DMS53 treated with DMSO at 0.1 percent for 48 hours (cell line): ENCODE measurements at regions not wholly inside any gene's neighbourhood (a gene's known extent, or its start where the extent isn't known, plus 50 kb on each side); places are given as distances from the start of the nearest gene placed in this dataset.
"Not testable (repeated sequence)": the region's sequence is repeated elsewhere in the genome, so short reads cannot be mapped to it uniquely, and the experiment has no call there.

Experiments
- DNase-seq: peaks from one replicate; lab custom pipeline; 2025; ENCODE audit not compliant: unreplicated experiment; lab: John Stamatoyannopoulos, UW

- DNase-seq = no peak
Observed at GRCh38 chr2:145914716-145915115, 1394.8 kb upstream of the ZEB2 start.

DNA sequence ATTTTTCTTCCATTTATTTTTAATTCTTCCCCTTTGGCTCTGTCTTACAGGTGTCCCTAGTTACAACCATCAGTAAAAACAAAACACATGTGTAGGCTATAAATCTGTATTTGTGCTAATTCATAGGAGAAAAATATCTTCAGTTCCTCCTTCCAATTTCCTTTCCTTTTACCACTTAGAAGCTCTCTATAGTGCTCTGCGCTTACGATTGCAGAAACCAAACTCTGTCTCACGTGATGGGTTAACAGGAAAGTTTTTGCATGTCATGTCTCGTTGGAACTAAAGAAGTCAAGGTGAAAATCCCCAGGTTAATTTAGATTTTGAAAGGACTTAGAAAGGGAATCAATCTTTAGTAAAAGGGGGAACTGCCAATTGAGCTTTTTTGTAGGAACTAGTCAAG, 1390.5 kb upstream of the ZEB2 start:
- no peak for DNase-seq

GRCh38 chr2:145909766-145910165, 1389.8 kb upstream of the ZEB2 start:
- no peak for DNase-seq

DNA sequence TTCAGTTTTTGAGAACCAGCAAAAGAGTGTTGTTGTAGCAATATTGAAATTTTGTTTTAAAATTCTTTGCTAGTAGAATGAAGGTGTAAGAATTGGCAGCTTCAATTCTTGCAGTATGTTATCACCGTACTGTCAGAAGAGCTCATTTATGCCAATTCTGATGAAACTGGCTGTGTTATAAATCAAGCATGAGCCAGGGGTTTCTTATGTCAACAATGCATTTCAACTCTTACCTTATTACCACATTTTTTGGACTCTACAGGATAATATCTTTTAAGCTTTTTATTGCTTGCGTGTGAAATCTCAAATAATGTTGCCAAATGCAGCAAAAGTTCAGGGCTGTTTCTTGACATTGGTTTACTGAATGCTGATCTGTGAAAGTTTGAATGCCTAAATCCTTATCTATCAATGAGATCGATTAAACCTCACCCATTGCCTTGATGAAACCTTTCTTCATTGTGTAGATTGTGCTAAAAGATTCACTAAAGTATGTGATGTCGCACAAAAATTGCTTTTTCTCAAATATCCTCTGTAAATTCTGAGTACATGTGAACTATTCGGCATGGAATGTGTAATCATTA, 1389.3 kb upstream of the ZEB2 start:
- DNase-seq = no peak

- DNase-seq = no peak
Observed at GRCh38 chr2:145906354-145906753, 1386.4 kb upstream of the ZEB2 start.

DNA sequence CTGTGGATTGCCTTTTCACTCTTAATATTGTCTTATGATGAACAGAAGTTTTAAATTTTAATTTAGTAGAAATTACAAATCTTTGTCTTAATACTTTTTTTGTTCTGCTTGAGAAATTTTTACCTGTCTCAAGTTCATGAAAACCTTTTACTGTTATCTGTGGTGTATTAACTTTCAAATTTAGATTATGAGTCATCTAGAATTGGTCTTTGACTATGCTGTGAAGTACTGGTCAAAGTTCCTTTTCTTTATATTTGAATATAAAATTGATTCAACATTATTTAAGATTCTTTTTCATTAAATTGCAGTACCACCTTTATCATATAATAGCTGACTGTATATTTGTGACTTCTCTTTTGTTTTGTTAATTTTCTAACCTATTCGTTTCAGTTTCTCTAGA, 1385.5 kb upstream of the ZEB2 start:
- DNase-seq = no peak

- DNase-seq = no peak
Observed at GRCh38 chr2:145897151-145897550, 1377.2 kb upstream of the ZEB2 start.

- DNase-seq = no peak
Observed at GRCh38 chr2:145887915-145888314, 1368.0 kb upstream of the ZEB2 start.

DNA sequence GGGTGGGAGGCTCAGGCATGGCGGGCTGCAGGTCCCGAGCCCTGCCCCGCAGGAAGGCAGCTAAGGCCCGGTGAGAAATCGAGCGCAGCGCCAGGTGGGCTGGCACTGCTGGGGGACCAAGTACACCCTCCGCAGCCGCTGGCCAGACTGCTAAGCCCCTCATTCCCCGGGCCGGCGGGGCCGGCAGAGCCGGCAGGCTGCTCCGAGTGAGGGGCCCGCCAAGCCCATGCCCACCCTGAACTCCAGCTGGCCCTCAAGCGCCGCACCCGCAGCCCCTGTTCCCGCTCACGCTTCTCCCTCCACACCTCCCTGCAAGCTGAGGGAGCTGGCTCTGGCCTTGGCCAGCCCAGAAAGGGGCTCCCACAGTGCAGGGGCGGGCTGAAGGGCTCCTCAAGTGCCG, 1361.1 kb upstream of the ZEB2 start:
- not testable (repeated sequence) for DNase-seq

GRCh38 chr2:145875016-145875415, 1355.1 kb upstream of the ZEB2 start:
- DNase-seq = no peak

- no peak for DNase-seq
Observed at GRCh38 chr2:145874466-145874865, 1354.5 kb upstream of the ZEB2 start.

- DNase-seq = no peak
Observed at GRCh38 chr2:145864501-145864900, 1344.6 kb upstream of the ZEB2 start.

DNA sequence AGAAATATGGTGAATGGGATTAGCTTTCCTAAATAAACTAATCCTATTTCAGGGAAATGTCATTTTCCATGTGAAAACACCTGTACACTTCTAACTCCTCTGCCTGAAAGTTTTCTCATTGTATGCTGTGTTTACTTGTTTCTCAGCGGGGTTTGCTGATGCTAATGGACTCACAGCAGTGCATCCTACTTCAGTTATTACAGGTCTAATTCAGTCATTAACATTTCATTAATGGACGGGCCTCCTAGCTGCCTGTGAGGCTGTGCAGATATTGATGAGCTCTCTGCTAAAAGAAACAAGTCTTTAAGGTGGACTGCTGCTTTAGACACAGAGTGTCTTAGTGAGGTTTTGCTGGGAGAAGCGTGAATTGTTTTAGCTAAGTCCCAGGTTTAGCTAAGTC, 1342.0 kb upstream of the ZEB2 start:
- no peak for DNase-seq

DNA sequence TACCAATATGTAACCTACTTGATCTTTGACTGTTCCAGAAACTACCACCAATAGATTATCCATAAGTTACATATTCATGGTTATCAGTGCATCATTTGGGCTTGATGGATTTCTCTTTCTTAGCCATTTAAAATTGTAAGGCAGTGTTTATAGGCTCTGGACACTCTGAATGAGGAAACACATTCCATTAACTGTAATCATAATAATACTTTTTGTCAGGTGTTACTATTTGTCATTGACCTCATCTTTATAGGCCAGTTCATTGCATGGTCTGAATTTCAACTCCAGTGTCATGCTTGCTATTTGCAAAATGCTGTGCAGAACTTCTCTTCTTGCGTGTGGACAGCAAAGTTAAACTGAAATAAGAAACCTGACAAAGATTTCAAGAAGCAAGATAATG, 1340.2 kb upstream of the ZEB2 start:
- no peak for DNase-seq

DNA sequence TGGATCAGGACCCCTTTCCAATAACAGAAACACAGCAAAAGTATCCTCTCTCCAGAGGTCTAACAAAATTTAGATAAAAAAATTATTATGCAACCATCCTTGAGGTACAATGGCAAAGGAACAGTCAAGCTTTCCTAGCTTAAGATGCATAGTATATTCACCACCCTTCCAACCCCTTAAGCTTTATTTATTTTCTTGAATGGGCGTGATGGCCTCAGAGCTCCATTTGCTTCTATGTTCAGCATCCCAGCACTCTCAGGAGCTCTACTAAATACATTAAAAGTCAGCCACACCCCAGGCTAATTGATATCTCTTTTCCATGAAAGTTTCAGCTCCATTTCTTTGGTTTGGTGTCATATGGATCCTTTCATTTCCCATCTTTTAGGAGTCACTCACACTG, 1335.2 kb upstream of the ZEB2 start:
- no peak for DNase-seq

DNA sequence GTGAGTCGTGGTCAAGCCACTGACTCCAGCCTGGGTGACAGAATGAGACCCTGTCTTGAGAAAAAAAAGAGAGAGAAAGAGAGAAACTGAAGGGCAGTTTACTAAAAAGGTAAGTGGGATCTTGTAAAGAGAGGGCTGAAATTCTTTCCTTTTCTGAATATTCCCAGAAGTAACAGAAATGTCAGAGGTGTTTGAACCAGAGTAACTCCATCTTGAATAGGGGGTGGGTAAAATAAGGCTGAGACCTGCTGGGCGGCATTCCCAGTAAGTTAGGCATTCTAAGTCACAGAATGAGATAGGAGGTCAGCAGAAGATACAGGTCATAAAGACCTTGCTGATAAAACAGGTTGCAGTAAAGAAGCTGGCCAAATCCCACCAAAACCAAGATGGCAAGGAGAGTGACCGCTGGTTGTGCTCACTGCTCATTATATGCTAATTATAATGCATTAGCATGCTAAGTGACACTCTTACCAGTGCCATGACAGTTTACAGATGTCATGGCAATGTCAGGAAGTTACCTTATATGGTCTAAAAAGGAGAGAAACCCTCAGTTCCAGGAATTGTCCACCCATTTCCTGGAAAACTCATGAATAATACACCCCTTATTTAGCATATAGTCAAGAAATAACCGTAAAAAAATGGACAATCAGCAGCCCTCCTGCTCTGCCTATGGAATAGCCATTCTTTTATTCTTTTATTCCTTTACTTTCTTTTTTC, 1334.3 kb upstream of the ZEB2 start:
- DNase-seq = no peak

- DNase-seq = no peak
Observed at GRCh38 chr2:145851730-145852129, 1331.8 kb upstream of the ZEB2 start.

DNA sequence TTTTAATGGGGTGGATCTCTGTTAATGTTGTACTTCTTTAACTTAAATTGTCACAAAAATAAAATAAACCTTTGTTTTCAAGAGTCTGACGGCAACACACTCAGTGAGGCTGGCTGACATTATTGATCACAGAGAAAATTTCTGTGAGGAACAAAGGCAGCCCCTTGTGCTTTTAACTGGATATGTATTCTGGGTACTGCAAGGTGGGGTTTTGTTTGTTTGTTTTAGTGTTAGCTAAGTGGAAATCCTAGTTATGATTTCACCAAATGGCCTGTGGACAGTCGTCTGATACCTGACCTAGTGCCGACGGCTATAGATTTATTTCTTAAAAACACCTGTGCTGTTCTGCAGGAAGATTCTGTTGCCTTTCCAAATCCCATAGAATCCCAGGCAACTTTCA, 1329.5 kb upstream of the ZEB2 start:
- DNase-seq = no peak

DNA sequence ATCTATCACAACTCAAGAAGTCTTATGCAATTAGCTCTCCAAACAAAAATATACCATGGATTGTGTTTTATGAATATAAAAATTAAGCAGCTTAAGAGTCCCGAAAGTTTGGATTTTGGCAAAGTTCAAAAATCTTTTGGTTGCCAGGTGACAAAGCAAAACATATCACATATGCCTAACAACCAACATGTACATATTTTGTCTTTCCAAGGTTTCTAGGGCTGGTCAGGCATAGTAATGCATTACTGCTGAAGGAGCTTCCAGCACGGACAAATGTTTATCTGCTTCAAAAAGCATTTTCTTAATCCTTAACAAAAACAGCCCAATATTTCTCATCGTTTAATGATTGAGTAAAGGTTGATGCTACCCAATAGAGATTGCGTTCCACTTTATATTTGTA, 1327.1 kb upstream of the ZEB2 start:
- DNase-seq = no peak

DNA sequence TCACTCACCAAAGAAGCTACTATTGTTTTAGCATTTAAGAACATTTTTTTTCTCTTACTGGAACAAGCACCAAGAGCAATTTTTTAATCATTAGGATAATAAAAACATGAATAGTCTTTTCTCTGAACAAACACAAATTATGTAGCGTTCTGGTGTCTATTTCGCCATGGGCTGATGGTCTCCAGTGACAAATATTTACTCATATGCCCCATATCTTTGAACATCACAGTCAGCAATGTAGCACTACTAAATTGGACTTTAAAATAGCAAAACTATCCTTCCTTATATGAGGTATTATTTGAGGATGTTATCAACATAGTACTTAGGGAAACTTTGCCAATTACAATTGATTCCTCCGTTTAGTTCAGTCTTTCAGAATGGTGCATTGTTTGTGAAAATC, 1326.0 kb upstream of the ZEB2 start:
- no peak for DNase-seq

- DNase-seq = peak; percentile 39
Observed at GRCh38 chr2:145845207-145845894, 1325.4 kb upstream of the ZEB2 start.

DNA sequence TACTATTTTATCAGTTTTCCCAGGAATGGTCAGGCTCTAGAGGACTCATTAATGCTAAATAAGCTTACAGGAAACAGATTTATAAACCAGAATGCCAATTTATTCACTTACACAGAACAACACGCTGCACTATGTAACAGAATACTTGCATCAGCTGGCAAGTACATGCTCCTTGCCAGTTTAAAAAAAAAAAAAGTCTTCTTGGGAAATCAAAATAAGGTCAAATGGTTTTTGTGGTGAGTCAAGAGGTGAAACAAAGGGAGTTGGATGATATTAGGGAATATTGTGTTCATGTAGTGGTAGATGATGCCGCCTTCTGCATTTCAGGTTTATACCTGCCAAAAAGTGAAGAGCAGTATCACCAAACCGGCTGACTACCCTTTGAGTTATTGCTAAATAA, 1322.1 kb upstream of the ZEB2 start:
- DNase-seq = no peak

DNA sequence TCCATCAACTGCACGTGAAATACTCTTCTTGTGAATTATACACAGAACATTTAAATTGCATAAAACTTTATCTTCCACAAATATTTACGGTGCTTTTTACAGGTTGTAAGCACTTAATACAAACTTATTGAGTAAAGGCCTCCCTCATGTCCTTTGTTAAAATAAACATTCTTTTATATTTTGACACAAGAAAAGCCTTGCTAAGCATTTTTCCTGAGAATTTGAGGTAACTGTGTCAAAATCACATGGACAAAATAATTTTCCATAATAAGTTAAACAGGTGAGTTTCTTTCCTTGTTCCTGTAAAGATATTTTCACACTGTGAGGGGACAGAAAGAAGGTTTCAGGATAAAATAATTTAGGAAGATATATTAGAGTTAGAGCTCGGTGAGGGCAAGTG, 1317.1 kb upstream of the ZEB2 start:
- no peak for DNase-seq
